Stimulated activated CD8-positive, alpha-beta memory T cell treated with anti-CD3 and anti-CD28 coated beads, Interleukin-4, amount 100 ng/mL, for 48 hours (primary cell): ENCODE measurements at regions not wholly inside any gene's neighbourhood (a gene's known extent, or its start where the extent isn't known, plus 50 kb on each side); places are given as distances from the start of the nearest gene placed in this dataset.

Source experiments
- DNase-seq: peaks from one replicate; pipeline ENCODE4 v3.0.0-alpha.2; 2020

- DNase-seq: peak; percentile 45
Observed at GRCh38 chr6:156174031-156174890, 602.9 kb upstream of the ARID1B start.

DNA sequence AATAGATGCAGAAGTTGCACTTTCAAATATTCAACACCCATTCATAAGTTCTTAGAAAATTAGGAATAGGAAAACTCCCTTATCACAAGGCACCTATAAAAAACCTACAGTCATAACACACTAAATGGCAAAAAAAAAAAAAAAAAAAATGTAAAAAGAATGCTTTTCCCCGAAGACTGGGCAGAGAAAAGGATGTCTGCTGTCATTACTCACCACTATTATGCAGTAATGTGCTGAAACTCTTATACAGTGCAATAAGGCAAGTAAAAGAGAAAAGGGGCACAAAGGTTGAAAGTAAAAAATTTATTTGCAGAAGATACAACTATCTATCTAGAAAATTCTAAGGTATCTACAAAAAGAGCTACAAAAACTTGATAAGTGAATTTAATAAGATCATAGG lies 607.8 kb upstream of the ARID1B start:
- DNase-seq: no peak

DNA sequence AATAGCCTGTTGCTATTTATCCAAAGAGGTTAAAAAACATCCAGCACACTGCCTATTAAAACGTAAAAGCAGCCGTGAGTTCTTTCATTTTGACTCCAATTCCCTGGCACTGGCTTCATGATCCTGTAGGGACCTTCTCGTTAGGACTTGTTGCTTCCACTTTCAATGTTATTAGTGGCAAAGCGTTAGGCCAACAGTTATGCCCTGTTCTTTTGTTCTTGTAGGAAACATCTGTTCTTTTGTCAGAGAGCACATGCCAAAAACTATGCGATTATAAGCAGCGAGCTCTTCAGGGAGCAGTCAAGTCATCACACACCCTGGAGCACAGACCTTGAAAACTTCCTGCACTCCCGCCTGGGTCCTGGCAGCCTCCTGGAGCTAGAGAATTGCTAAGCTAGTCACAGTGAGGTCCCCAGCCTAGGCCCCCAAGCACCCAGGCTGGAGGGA lies 609.5 kb upstream of the ARID1B start:
- DNase-seq: no peak

DNA sequence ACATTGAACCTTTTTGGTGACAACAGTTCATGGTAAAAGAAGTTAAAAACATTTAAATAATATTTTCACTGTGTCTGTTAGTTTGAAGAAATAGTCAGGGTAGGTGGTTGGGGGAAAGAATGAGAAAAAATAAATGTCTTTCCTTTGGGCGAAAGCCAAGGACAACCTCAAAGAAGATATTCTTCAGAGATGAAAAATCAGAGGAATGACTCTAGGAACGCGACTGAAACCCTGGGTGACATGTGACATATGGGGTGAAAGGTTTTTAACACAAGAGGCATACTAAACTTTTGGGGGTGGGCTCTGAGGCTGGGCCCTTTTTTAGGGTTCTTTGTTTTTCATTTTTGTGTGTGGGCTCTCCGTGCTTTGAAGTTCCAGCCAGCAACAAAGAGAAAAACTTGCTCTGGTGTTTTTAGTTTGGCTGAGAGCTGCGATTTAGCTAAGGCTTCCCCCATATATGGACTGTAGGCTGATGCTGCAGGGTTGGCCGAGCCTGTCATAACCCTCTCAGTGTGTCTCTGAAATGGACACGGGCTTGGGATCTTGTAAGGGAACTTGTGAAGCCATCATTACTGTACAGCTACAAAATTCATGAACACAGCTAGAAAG lies 610.1 kb upstream of the ARID1B start:
- no peak for DNase-seq

DNA sequence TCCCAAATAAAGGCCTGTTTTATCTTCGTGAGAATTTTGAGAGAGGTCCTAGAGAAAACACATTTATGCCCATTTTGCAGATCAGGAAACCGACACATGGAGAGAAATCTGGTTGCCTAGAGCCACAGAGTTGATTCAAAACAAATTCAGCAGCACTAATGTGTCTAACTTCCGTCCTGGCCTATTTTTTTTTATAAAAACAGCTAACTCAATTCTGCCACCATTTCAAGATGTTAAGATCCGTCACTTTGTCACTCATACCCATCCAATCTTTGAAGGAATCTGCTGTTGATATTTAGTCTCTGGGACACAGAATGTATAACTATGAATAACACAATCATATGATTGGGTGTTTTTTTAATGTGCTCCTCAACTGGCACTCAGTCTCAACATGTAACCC lies 611.1 kb upstream of the ARID1B start:
- DNase-seq: no peak

- DNase-seq: no peak
Observed at GRCh38 chr6:156164701-156165452, 612.3 kb upstream of the ARID1B start.

- DNase-seq: no peak
Observed at GRCh38 chr6:156163311-156163710, 613.9 kb upstream of the ARID1B start.

DNA sequence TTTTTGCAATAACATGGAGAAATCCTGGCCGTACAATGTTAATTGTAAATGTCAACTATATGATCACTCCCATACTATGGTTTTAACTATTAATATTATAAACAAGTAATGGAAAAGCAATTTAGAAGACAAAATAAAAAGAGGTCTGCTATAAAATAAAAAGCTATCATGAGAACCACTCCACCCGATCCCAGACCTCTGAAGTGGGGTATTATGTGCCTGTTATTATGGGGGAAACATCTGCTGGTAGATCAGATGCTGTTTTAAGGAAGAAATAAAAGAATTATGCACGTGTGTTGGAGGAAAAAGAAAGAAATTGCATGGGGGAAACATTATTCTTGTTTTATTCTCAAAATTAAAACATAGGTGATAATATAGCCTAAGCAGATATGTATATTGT lies 615.7 kb upstream of the ARID1B start:
- no peak for DNase-seq

GRCh38 chr6:156160795-156161165 lies 616.4 kb upstream of the ARID1B start:
- DNase-seq: no peak

DNA sequence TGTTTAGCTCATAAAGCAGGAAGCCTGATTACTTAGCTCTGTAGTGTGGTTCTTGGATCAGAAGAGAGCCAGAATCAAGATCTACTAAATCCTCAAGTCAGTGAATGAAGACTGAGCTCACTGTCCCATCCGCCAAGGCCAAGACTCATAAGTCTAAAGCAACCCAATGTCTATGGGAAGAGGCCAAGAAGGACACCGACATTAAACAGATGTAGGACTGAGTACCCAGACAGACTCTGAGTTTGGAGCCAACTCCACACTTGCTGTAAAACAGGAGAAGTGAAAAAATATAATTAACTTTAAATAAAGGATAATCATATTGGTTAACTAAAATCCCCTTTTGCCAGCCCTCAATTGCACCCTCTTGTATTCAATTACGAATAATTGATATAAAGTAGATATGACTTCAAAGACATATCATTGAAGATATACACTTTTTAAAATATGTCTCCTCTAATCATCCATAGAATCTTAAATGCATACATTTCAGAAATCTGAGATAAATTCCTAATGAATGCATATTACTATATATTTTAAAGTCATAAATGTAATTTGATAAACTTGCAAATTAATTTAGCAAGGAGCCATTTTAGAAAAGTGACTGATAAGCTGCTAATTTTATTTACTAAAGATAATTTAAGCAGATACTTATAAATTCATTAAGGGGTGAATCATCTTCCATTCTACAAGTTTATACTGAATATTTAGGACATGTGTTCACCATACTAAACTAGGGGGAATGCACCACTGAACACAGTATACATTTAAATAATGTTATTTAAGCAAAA lies 617.0 kb upstream of the ARID1B start:
- no peak for DNase-seq

- no peak for DNase-seq
Observed at GRCh38 chr6:156154896-156155295, 622.3 kb upstream of the ARID1B start.

DNA sequence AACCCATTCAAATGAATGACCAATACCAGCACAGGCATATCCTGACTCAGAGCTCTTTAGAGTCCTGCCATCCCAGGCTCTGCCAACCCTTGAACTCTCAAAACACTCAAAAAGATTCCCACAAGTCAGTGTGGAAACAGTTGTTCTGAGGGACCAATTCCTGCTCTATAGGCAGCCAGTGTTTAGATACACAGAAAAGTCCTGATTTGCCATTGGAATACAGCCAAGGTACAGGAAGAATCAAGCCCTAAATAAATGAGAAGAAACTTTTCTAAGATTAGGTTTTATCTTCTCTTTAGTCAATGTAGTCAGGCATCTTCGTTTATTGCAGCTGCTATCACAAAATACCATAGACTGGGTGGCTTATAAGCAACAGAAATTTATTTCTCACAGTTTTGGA lies 626.8 kb upstream of the ARID1B start:
- no peak for DNase-seq

GRCh38 chr6:156146891-156147290 lies 630.3 kb upstream of the ARID1B start:
- DNase-seq: no peak

DNA sequence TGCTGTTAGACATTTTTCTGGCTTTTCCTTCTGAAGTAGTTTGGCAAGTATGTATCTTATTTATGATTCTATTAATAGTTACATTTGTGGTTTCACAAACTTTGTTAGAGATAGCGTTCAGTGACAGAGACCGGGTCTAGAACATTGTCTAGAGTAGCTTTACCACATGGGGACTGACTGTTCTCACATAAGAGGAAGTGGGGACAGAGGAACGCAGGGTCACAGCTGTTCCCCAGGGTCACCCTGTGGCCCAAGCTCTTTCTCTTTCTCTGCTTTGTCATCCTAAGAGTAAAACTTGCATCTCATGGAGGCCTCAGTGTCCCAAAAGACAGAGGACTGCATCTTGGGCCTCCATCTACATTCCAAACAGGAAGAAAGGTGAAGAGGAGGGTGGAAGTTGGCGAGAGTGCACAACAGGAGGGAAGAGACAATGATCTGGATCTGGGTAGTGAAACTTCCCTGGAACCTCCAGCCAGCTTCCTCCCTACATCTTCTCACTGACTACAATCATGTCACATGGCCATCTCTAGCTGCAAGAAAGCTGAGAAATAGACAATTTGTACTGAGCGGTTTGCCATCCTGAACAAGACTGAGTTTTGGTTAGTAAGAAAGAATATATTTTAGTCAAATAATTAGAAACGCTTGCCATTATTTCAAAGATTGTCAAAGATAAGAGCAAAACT lies 645.8 kb upstream of the ARID1B start:
- no peak for DNase-seq

DNA sequence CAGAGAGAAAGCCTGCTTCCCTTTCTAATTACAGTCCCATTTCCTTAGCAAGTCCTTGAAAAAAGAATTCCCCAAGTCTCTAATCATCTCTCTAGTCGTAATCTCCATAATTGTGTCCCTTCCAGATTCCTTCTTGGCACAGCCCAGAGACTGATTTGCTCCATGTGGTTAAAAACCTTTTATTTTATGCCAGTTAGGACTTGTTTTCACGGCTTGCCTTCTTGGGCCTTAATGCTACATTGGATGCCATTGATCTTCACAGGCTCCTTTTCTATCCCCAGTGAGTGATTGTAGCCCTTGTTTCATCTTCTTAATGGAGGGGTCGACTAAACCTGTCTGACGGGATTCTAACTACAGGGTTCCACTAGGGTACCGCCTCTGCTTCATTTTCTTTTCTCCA lies 650.6 kb upstream of the ARID1B start:
- DNase-seq: no peak

DNA sequence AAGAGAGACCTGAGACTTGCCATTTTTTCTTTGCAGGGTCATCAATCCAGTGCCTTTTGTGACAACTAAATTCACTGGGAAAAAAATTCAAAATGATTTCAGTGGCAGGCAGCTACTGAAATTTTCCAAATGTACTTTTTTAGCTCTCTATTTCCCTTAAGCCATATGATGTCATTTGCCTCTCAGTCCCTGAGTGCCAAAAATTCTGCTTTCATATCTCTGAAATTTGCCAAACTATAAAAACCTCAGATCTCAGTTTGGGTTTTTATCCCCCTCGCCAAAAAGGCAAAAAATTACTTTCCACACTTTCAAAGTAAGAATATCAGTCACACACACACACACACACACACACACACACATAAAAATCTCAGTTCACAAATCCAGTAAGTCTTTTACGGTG lies 651.3 kb upstream of the ARID1B start:
- no peak for DNase-seq

- DNase-seq: no peak
Observed at GRCh38 chr6:156123731-156124130, 653.4 kb upstream of the ARID1B start.

GRCh38 chr6:156121973-156122372 lies 655.2 kb upstream of the ARID1B start:
- no peak for DNase-seq

DNA sequence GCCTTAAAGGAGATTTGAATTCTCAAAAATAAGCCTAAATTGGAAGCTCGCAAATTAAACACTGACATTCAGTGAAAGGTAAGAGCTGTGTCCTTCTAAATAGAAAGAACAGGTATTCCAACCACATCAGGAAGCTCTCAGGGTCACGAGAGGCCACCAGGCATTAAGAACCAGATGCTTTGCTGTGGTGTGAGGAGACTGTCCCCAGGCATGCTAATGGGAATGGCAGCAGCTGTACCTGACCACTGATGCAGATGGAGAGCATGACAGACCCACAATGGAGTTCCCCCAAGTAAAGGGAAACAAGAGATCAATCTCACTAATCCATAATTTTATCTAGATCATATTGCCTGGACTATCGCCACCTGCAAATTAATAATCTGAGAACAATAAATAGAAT lies 658.9 kb upstream of the NOX3 start:
- DNase-seq: no peak

DNA sequence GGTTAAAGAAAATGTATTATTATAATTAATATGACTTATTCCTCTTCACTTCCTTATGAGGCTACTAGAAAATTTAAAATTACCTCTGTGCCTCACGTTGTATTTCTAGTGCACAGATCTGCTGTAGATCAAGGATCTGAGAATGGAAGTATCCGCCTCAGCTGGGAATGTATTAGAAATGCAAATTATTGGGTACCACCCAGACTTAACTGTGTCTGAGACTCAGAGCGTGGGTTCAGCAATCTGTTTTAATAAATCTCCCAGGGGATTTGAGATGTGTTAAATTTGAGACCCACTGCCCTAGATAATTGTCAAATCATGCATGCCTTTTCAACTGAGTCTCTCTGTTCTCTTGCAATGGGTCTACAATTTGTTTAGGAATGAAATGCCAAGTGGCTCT lies 658.0 kb upstream of the NOX3 start:
- no peak for DNase-seq

DNA sequence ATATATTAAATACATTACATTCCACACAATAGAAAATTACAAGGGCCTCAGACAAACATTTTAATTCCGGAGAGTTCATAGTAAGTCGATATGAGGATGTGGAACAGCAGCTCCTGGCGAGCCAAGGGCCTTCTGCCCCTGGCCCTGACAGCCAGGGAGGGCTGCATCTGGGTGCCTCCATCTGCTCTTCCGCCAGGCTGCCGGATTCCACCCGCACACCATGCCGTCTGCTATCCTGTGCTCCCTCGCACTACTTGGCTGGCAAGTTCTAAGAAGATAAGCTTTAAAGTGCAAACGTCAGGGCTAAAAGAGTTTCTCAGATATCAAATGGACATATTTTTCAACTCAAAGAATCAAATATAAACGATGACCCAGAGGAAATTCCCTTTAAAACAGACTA lies 656.3 kb upstream of the NOX3 start:
- DNase-seq: no peak

DNA sequence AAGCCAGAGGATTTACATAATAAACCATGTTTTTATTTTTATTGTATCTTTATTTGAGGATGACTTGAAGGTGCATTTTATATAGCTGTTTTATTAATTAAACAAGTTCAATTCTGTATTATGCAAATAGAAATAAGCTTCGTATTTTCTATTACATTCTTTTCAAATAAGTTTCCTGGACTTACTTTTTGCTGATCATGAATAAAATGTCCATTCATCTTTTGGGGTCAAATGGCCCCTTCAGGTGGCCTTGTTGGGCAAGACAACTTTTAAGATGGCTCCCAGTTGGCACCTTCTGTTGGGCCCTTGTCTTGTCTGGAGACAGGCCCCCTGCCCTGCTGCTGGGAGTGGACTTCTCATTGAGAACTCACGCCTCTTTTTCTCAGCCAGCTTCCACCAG lies 654.6 kb upstream of the NOX3 start:
- no peak for DNase-seq

DNA sequence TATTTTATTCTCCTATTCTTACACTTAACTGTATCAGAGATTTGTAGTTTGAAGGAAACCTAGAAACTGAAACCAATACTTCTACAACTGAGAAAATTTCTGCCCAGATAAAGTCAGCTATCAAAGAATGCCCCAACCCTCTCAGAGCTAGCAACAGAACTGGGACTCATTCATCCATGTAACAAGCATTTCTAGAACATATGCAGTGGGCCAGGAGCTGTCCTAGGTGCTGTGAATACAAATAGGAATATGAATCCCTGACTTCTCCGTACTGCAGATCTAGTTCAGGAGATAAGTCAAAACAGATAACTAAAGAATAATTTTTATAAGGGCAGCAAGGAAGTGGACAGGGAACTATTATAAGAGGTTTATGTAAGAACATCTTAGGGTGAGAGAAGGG lies 654.1 kb upstream of the NOX3 start:
- no peak for DNase-seq
